Loucy (cell line): ENCODE measurements at regions not wholly inside any gene's neighbourhood (a gene's known extent, or its start where the extent isn't known, plus 50 kb on each side); places are given as distances from the start of the nearest gene placed in this dataset.

ENCODE experiments used
- H2AFZ ChIP-seq: fragments of 200-600 bp; sonication (generic); 2 replicates; pipeline ENCODE4 v1.6.0; 2016; ENCODE audit warnings: antibody characterized with exemption, mild to moderate bottlenecking, low read length, moderate library complexity
- H3F3A ChIP-seq: fragments of 200-600 bp; 2 replicates; pipeline ENCODE4 v1.6.0; 2016; ENCODE audit warnings: antibody characterized with exemption, low read depth, mild to moderate bottlenecking
- H3K27me3 ChIP-seq: fragments of 200-600 bp; sonication (generic); 2 replicates; pipeline ENCODE4 v1.6.1; 2014; ENCODE audit warnings: low read length, mild to moderate bottlenecking; ENCODE audit not compliant: insufficient read depth, poor library complexity, severe bottlenecking
- H3K36me3 ChIP-seq: fragments of 200-600 bp; sonication (generic); 2 replicates; pipeline ENCODE4 v1.6.1; 2016; ENCODE audit warnings: low read length; ENCODE audit not compliant: insufficient read depth
- H3K4me1 ChIP-seq: fragments of 200-600 bp; sonication (generic); 2 replicates; pipeline ENCODE4 v1.5.1; 2014; ENCODE audit warnings: low read length, mild to moderate bottlenecking; ENCODE audit not compliant: insufficient read depth, poor library complexity, severe bottlenecking
- H3K4me2 ChIP-seq: fragments of 200-600 bp; sonication (generic); 2 replicates; pipeline ENCODE4 v1.6.0; 2014; ENCODE audit warnings: antibody characterized with exemption, low read length, low read depth, mild to moderate bottlenecking; ENCODE audit not compliant: poor library complexity, severe bottlenecking
- H3K4me3 ChIP-seq: fragments of 200-600 bp; sonication (generic); 2 replicates; pipeline ENCODE4 v1.5.1; 2014; ENCODE audit warnings: low read length, mild to moderate bottlenecking, mixed read lengths; ENCODE audit not compliant: poor library complexity, severe bottlenecking
- H3K79me2 ChIP-seq: fragments of 200-600 bp; sonication (generic); 2 replicates; pipeline ENCODE4 v1.6.1; 2014; ENCODE audit warnings: low read length; ENCODE audit not compliant: insufficient read depth
- H3K9ac ChIP-seq: fragments of 200-600 bp; sonication (generic); 2 replicates; pipeline ENCODE4 v1.6.0; 2014; ENCODE audit warnings: mild to moderate bottlenecking, low read depth, low read length, moderate library complexity; ENCODE audit not compliant: poor library complexity, severe bottlenecking
- H3K9me2 ChIP-seq: fragments of 200-600 bp; sonication (generic); replicated peaks from 2 replicates; pipeline ENCODE4 v1.6.1; 2016; ENCODE audit warnings: low read depth, low read length, mixed read lengths
- H3K9me3 ChIP-seq: fragments of 200-600 bp; sonication (generic); 2 replicates; pipeline ENCODE4 v1.6.1; 2014; ENCODE audit warnings: mild to moderate bottlenecking, antibody characterized with exemption, low read length, low read depth; ENCODE audit not compliant: insufficient read depth
- H4K20me1 ChIP-seq: fragments of 200-600 bp; sonication (generic); 2 replicates; pipeline ENCODE4 v1.6.0; 2014; ENCODE audit warnings: antibody characterized with exemption, low read length, mild to moderate bottlenecking; ENCODE audit not compliant: insufficient read depth, poor library complexity, severe bottlenecking
- CTCF ChIP-seq: fragments of 200-600 bp; sonication (generic); conservative IDR thresholded peaks from 2 replicates; pipeline ENCODE4 v1.5.1; 2014; ENCODE audit warnings: mild to moderate bottlenecking, antibody characterized with exemption, low read length
- EZH2phosphoT487 ChIP-seq: fragments of 200-600 bp; IDR thresholded peaks from 2 replicates; pipeline ENCODE4 v1.6.1; 2018; ENCODE audit warnings: antibody characterized with exemption, mild to moderate bottlenecking, moderate library complexity, borderline replicate concordance

GRCh38 chr3:65246561-65246960 lies 558.8 kb upstream of the ADAMTS9 start:
- H3K4me1 ChIP-seq, result no peaks in the 10 kb centered on the region
- no peaks in the 10 kb centered on the region for H3F3A ChIP-seq
- TF ChIP-seq EZH2phosphoT487, result no peak

GRCh38 chr3:65245133-65246063 lies 557.6 kb upstream of the ADAMTS9 start:
- H3K9me2 ChIP-seq, result no peaks in the 10 kb centered on the region
- TF ChIP-seq CTCF (peak; percentile 31; the same call in 1 of the 2 replicates), EZH2phosphoT487 (no peak)
- H3K79me2 ChIP-seq, result no peaks in the 10 kb centered on the region
- H3K4me2 ChIP-seq, result no peak overlapping the region
- no peaks in the 10 kb centered on the region for H3K9me3 ChIP-seq
- no peaks in the 10 kb centered on the region for H3K27me3 ChIP-seq
- H4K20me1 ChIP-seq, result no peaks in the 10 kb centered on the region
- no peak overlapping the region for H3K4me3 ChIP-seq
- no peaks in the 10 kb centered on the region for H3K36me3 ChIP-seq
- no peak overlapping the region for H3K9ac ChIP-seq
- no peak overlapping the region for H2AFZ ChIP-seq
- no peaks in the 10 kb centered on the region for H3K4me1 ChIP-seq
- no peaks in the 10 kb centered on the region for H3F3A ChIP-seq

More at GRCh38 chr3:65246561-65246960, 558.8 kb upstream of the ADAMTS9 start:
- Histone ChIP-seq H3K9me2 (no peaks in the 10 kb centered on the region), H3K79me2 (no peaks in the 10 kb centered on the region), H3K9me3 (no peaks in the 10 kb centered on the region), H3K27me3 (no peaks in the 10 kb centered on the region), H4K20me1 (no peaks in the 10 kb centered on the region), H3K4me3 (no peak overlapping the region), H3K9ac (no peak overlapping the region), H3K4me2 (no peak overlapping the region), H2AFZ (no peak overlapping the region), H3K36me3 (no peaks in the 10 kb centered on the region)

- H3K4me1 ChIP-seq, result no peaks in the 10 kb centered on the region
- no peaks in the 10 kb centered on the region for H3K9me3 ChIP-seq
- H3K4me2 ChIP-seq, result no peak overlapping the region
- H3K27me3 ChIP-seq, result no peaks in the 10 kb centered on the region
- H3K9ac ChIP-seq, result no peak overlapping the region
- H4K20me1 ChIP-seq, result no peaks in the 10 kb centered on the region
- H2AFZ ChIP-seq, result no peak overlapping the region
- H3K4me3 ChIP-seq, result no peak overlapping the region
- H3K79me2 ChIP-seq, result no peaks in the 10 kb centered on the region
- H3K9me2 ChIP-seq, result no peaks in the 10 kb centered on the region
- TF ChIP-seq EZH2phosphoT487, result no peak
- no peak for TF ChIP-seq CTCF
- no peaks in the 10 kb centered on the region for H3K36me3 ChIP-seq
- H3F3A ChIP-seq, result no peaks in the 10 kb centered on the region
Measured at GRCh38 chr3:65240366-65240765, 552.6 kb upstream of the ADAMTS9 start.
